GM12892 (cell line): ENCODE measurements at regions not wholly inside any gene's neighbourhood (a gene's known extent, or its start where the extent isn't known, plus 50 kb on each side); places are given as distances from the start of the nearest gene placed in this dataset.

ENCODE experiments used
- POLR2A ChIP-seq: IDR thresholded peaks from 2 replicates; pipeline ENCODE4 v1.6.1; 2011; ENCODE audit warnings: low read depth, low read length, control low read depth
- POLR2AphosphoS5 ChIP-seq: IDR thresholded peaks from 2 replicates; pipeline ENCODE4 v1.6.1; 2011; ENCODE audit warnings: low read depth, low read length, control low read depth
- TAF1 ChIP-seq: IDR thresholded peaks from 2 replicates; pipeline ENCODE4 v1.6.1; 2011; ENCODE audit warnings: low read depth, mild to moderate bottlenecking, control low read depth, low read length, borderline replicate concordance

- TF ChIP-seq POLR2AphosphoS5 = no peak
- no peak for TF ChIP-seq POLR2A
- TF ChIP-seq TAF1 = no peak
Measured at GRCh38 chr2:19185086-19185485, 173.3 kb downstream of the OSR1 start.
